PC-3 (cell line): ENCODE measurements at regions not wholly inside any gene's neighbourhood (a gene's known extent, or its start where the extent isn't known, plus 50 kb on each side); places are given as distances from the start of the nearest gene placed in this dataset.

Experiments
- ATAC-seq: fragments of 200-7000 bp; cut with Tn5 transposase; 2 replicates; pipeline ENCODE4 v1.9.1; 2020; ENCODE audit warnings: mild to moderate bottlenecking, moderate library complexity
- BruUV-seq: library from RNA; stranded (reverse); fragments of 400-500 nt; replicated peaks from 2 replicates; lab custom pipeline; 2021; lab: Mats Ljungman, UMichigan
- CTCF ChIA-PET: fragments of 300-600 bp; sonication (Branson Sonifier 250); formaldehyde crosslinking; loops from one replicate; lab custom pipeline; 2022; ENCODE audit warnings: antibody characterized with exemption; lab: Charles Lee
- POLR2A ChIA-PET: fragments of 300-600 bp; sonication (Branson Sonifier 250); formaldehyde crosslinking; loops from one replicate; lab custom pipeline; 2022; ENCODE audit warnings: antibody characterized with exemption; ENCODE audit not compliant: unreplicated experiment; lab: Charles Lee
- DNase-seq: peaks from one replicate; pipeline ENCODE4 v3.0.0-alpha.2; 2015
- H2AFZ ChIP-seq: fragments of 300-600 bp; sonication (generic); 2 replicates; pipeline ENCODE4 v1.6.0; 2016; ENCODE audit warnings: antibody characterized with exemption, low read length
- H3F3A ChIP-seq: fragments of 300-600 bp; sonication (generic); one replicate; pipeline ENCODE4 v1.6.0; 2017; ENCODE audit warnings: antibody characterized with exemption, low read length, control low read depth, mild to moderate bottlenecking; ENCODE audit not compliant: unreplicated experiment
- H3K27ac ChIP-seq: fragments of 300-600 bp; sonication (generic); 2 replicates; pipeline ENCODE4 v1.5.1; 2016; ENCODE audit warnings: mild to moderate bottlenecking, low read length
- H3K27me3 ChIP-seq: fragments of 300-600 bp; sonication (generic); 2 replicates; pipeline ENCODE4 v1.6.1; 2016; ENCODE audit warnings: low read length, mixed read lengths
- H3K36me3 ChIP-seq: fragments of 300-600 bp; sonication (generic); 2 replicates; pipeline ENCODE4 v1.6.1; 2016; ENCODE audit warnings: low read depth, mixed run types, low read length, mixed read lengths
- H3K4me1 ChIP-seq: fragments of 300-600 bp; sonication (generic); 2 replicates; pipeline ENCODE4 v1.5.1; 2016; ENCODE audit warnings: low read length; ENCODE audit not compliant: insufficient read depth
- H3K4me2 ChIP-seq: fragments of 300-600 bp; sonication (generic); 2 replicates; pipeline ENCODE4 v1.6.0; 2016; ENCODE audit warnings: low read length
- H3K4me3 ChIP-seq: fragments of 300-600 bp; sonication (generic); 2 replicates; pipeline ENCODE4 v1.5.1; 2016; ENCODE audit warnings: mild to moderate bottlenecking, low read length, mixed read lengths
- H3K79me2 ChIP-seq: fragments of 300-600 bp; sonication (generic); 2 replicates; pipeline ENCODE4 v1.6.1; 2017; ENCODE audit warnings: low read length, mixed read lengths
- H3K9ac ChIP-seq: fragments of 300-600 bp; sonication (generic); 2 replicates; pipeline ENCODE4 v1.6.0; 2016; ENCODE audit warnings: mild to moderate bottlenecking, low read length
- H3K9me2 ChIP-seq: fragments of 300-600 bp; sonication (generic); replicated peaks from 2 replicates; pipeline ENCODE4 v1.6.1; 2016; ENCODE audit warnings: mixed run types, low read length, mixed read lengths
- H3K9me3 ChIP-seq: fragments of 300-600 bp; sonication (generic); 2 replicates; pipeline ENCODE4 v1.6.1; 2016; ENCODE audit warnings: low read length, mixed read lengths
- H4K20me1 ChIP-seq: fragments of 300-600 bp; sonication (generic); 2 replicates; pipeline ENCODE4 v1.6.1; 2016; ENCODE audit warnings: low read length, mixed read lengths
- EZH2 ChIP-seq: fragments of 300-600 bp; sonication (generic); IDR thresholded peaks from one replicate; pipeline ENCODE4 v1.6.1; 2017; ENCODE audit warnings: antibody characterized with exemption, mild to moderate bottlenecking, low read length; ENCODE audit not compliant: unreplicated experiment
- EZH2phosphoT487 ChIP-seq: fragments of 300-600 bp; sonication (generic); IDR thresholded peaks from 2 replicates; pipeline ENCODE4 v1.6.1; 2018; ENCODE audit warnings: mild to moderate bottlenecking, antibody characterized with exemption, low read length, borderline replicate concordance
- intact Hi-C: fragments of 100-400 bp; cut with micrococcal nuclease; formaldehyde crosslinking; loops from 2 replicates; pipeline ENCODE4 v1.9.0; 2023
- TF ChIP-seq, protein P1 (sequence below): fragments of 300-600 bp; sonication (generic); conservative IDR thresholded peaks from 2 replicates; pipeline ENCODE4 v1.5.1; 2017; ENCODE audit warnings: antibody characterized with exemption, low read depth, mild to moderate bottlenecking, low read length

DNA sequence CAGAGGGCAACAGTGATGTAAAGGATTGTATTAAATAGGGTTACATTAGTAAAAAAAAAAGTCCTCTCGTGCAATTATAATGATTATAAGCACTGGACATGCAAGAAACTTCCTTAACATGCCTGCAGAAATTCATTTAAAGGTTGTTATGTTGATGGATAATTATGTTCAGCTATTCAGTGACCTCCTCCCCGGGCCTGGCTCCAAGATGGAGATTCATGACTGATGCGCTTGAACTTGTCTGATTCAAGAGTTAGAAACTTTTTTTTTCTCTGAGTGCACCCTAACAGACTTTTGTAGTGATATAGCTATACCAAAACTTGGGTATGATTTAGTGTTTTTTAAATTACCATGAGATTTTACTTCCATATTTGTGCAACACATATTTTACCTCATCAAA lies 1170.0 kb upstream of the CITED2 start:
- H3K4me2 ChIP-seq = no peak overlapping the region
- no peak overlapping the region for H2AFZ ChIP-seq
- H3K27me3 ChIP-seq = no peaks in the 10 kb centered on the region
- H4K20me1 ChIP-seq = no peaks in the 10 kb centered on the region
- H3K9me3 ChIP-seq = no peaks in the 10 kb centered on the region
- no peak for TF ChIP-seq EZH2phosphoT487
- TF ChIP-seq EZH2 = no peak
- TF ChIP-seq, protein P1, sequence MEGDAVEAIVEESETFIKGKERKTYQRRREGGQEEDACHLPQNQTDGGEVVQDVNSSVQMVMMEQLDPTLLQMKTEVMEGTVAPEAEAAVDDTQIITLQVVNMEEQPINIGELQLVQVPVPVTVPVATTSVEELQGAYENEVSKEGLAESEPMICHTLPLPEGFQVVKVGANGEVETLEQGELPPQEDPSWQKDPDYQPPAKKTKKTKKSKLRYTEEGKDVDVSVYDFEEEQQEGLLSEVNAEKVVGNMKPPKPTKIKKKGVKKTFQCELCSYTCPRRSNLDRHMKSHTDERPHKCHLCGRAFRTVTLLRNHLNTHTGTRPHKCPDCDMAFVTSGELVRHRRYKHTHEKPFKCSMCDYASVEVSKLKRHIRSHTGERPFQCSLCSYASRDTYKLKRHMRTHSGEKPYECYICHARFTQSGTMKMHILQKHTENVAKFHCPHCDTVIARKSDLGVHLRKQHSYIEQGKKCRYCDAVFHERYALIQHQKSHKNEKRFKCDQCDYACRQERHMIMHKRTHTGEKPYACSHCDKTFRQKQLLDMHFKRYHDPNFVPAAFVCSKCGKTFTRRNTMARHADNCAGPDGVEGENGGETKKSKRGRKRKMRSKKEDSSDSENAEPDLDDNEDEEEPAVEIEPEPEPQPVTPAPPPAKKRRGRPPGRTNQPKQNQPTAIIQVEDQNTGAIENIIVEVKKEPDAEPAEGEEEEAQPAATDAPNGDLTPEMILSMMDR = no peak
- ATAC-seq (no peak), DNase-seq (no peak)
- POLR2A ChIA-PET = interaction anchor here (0.7 kb wide), 1 partner anchor 920 kb away, joined by 3 read pairs; no protein-coding TSS in a partner anchor
- H3K4me3 ChIP-seq = no peak overlapping the region
- no peaks in the 10 kb centered on the region for H3K79me2 ChIP-seq
- H3F3A ChIP-seq = no peaks in the 10 kb centered on the region
- BruUV-seq = no TSS peak
- H3K4me1 ChIP-seq = peaks cover 16% of the 10 kb centered on the region
- intact Hi-C loops = no loop called here
- no peak overlapping the region for H3K9ac ChIP-seq
- H3K9me2 ChIP-seq = no peaks in the 10 kb centered on the region
- no peak overlapping the region for H3K27ac ChIP-seq
- H3K36me3 ChIP-seq = no peaks in the 10 kb centered on the region
- CTCF ChIA-PET = no interaction called here

DNA sequence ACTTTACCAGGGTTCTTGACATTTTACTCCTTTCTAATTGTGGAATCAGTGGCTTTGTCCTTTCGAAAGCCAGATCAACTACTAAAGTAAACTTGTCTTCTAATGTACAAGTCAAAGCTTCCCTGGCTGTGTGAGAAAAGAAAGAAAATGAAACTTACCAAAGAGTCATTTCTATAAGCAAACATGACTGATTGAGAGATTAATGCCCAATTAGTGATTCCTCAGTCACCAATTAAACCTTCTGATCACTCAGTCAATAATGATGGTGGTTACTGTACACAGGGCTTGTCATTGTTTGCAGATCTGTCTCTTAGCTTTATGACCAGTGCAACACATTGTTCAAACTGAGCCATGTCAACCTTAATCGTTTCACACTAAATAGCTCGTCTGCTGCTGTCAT lies 1168.4 kb upstream of the CITED2 start:
- Histone ChIP-seq H2AFZ (no peak overlapping the region), H3K9ac (no peak overlapping the region)

GRCh38 chr6:140541288-140541687 lies 1166.8 kb upstream of the CITED2 start:
- no peak overlapping the region for H2AFZ ChIP-seq
- no peak for DNase-seq
- CTCF ChIA-PET = no interaction called here
- H3K9ac ChIP-seq = no peak overlapping the region
- BruUV-seq = no TSS peak
- no peaks in the 10 kb centered on the region for H4K20me1 ChIP-seq
- peaks cover 28% of the 10 kb centered on the region for H3K4me1 ChIP-seq
- intact Hi-C loops = no loop called here
- H3K4me3 ChIP-seq = no peak overlapping the region
- no peaks in the 10 kb centered on the region for H3K9me3 ChIP-seq
- no peak for ATAC-seq
- POLR2A ChIA-PET = no interaction called here
- H3F3A ChIP-seq = no peaks in the 10 kb centered on the region
- no peaks in the 10 kb centered on the region for H3K9me2 ChIP-seq
- no peak overlapping the region for H3K4me2 ChIP-seq
- no peaks in the 10 kb centered on the region for H3K27me3 ChIP-seq
- H3K27ac ChIP-seq = no peak overlapping the region
- no peaks in the 10 kb centered on the region for H3K79me2 ChIP-seq
- H3K36me3 ChIP-seq = no peaks in the 10 kb centered on the region
- TF ChIP-seq, protein P1 = no peak
- TF ChIP-seq EZH2phosphoT487 = no peak
- no peak for TF ChIP-seq EZH2

More for the DNA sequence above, 1168.4 kb upstream of the CITED2 start:
- Histone ChIP-seq H3K9me2 (no peaks in the 10 kb centered on the region), H3K27ac (no peak overlapping the region), H3K4me3 (no peak overlapping the region), H3K36me3 (no peaks in the 10 kb centered on the region), H3K79me2 (no peaks in the 10 kb centered on the region), H3F3A (no peaks in the 10 kb centered on the region), H3K4me2 (no peak overlapping the region), H3K4me1 (peaks cover 30% of the 10 kb centered on the region), H3K27me3 (no peaks in the 10 kb centered on the region), H3K9me3 (no peaks in the 10 kb centered on the region), H4K20me1 (no peaks in the 10 kb centered on the region)
- POLR2A ChIA-PET = no interaction called here
- ATAC-seq (no peak), DNase-seq (no peak)
- TF ChIP-seq EZH2phosphoT487 = no peak
- no TSS peak for BruUV-seq
- CTCF ChIA-PET = no interaction called here
- intact Hi-C loops = no loop called here
